H1 (cell line): ENCODE measurements at regions not wholly inside any gene's neighbourhood (a gene's known extent, or its start where the extent isn't known, plus 50 kb on each side); places are given as distances from the start of the nearest gene placed in this dataset.

Experiments
- ASH2L ChIP-seq: fragments of 200-600, 300-600 bp; sonication (generic); IDR thresholded peaks from one replicate; pipeline ENCODE4 v1.7.1; 2017; ENCODE audit warnings: low read length
- BRCA1 ChIP-seq: IDR thresholded peaks from 2 replicates; pipeline ENCODE4 v1.6.1; 2012; ENCODE audit warnings: low read depth, low read length, improper control_type of control experiment
- CBX8 ChIP-seq: fragments of 300-800, 300-1000 bp; sonication (generic); IDR thresholded peaks from 2 replicates; pipeline ENCODE4 v1.7.1; 2016; ENCODE audit warnings: low read depth, low read length, borderline replicate concordance
- CTBP2 ChIP-seq: IDR thresholded peaks from 2 replicates; pipeline ENCODE4 v1.7.0; 2011; ENCODE audit warnings: borderline replicate concordance, mild to moderate bottlenecking, moderate library complexity, mixed read lengths, low read length; ENCODE audit not compliant: insufficient read depth, insufficient read length
- E2F6 ChIP-seq: IDR thresholded peaks from 2 replicates; pipeline ENCODE4 v1.6.1; 2012; ENCODE audit warnings: inconsistent platforms
- EP300 ChIP-seq, 2 experiments: IDR thresholded peaks; 1 replicate in 1 of 2; 2 replicates in 1 of 2; pipeline ENCODE4 v1.6.1; 2011 to 2012; ENCODE audit warnings: low read depth in 2 of 2, low read length in 2 of 2, mild to moderate bottlenecking in 2 of 2, borderline replicate concordance in 1 of 2, inconsistent platforms in 1 of 2, moderate library complexity in 1 of 2
- SUZ12 ChIP-seq: fragments of 200-600 bp; sonication (generic); IDR thresholded peaks from 2 replicates; pipeline ENCODE4 v1.6.1; 2012; ENCODE audit warnings: mild to moderate bottlenecking, inconsistent platforms, low read length, moderate library complexity, mixed read lengths

GRCh38 chr3:44098656-44099415 lies 142.8 kb upstream of the TOPAZ1 start (continued):
- TF ChIP-seq SUZ12 (no peak), EP300 (IDR thresholded peaks at IDR 0.05; ENCODE audit: borderline replicate concordance in 1 of 2, low read depth in 2 of 2, low read length in 2 of 2) (no peak), ASH2L (no peak), BRCA1 (no peak), CTBP2 (no peak), E2F6 (no peak), CBX8 (no peak)
